ENCODE measurements at regions not wholly inside any gene's neighbourhood (a gene's known extent, or its start where the extent isn't known, plus 50 kb on each side); places are given as distances from the start of the nearest gene placed in this dataset.
A peak's percentile ranks its signal among the peaks of the same experiment; 100 is the strongest.

GRCh38 chr4:129561886-129562671, 466.1 kb downstream of the C4orf33 start:
- no peak for DNase-seq

DNA sequence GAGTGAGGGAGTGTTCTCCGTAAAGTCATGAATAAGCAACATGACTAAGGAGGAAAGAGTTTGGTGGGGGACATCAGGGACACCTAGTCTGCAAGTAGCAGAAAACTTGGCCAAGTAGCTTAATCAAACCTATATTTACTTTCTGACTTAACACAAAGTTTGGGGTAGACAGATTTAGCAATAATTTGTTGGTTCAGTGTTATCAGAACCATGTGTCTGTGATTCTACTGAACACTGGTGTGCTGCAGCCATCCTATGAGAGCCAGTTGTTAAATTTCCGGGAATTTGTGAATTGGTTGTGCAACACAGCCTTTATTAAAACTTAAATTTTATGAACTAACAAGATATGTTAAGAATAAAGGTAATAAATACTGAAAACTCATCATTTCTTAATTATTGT, 469.3 kb downstream of the C4orf33 start:
- no peak for DNase-seq

- DNase-seq = no peak
Observed at GRCh38 chr4:129570326-129570725, 474.4 kb downstream of the C4orf33 start.

- no peak for DNase-seq
Observed at GRCh38 chr4:129578336-129578735, 482.4 kb downstream of the C4orf33 start.

GRCh38 chr4:129581305-129581704, 485.4 kb downstream of the C4orf33 start:
- DNase-seq = no peak

DNA sequence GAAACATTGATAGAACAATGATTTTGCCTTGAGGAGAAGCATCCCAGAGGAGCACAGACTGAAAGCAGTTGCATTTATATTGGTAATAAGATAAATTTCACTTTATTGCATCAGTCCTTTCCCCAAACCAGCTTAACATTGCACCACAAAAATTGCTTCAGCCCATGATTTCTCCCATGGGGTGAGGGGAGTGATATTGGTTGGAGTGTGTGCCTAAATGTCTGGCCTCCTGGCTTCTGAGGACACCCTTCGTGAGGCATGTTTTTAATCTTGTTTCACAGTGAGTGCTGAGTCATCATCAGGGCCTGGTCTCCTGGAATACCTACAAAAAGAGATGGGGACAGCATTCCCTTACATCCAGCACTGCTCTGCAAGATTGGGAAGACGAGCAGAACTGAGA, 487.9 kb downstream of the C4orf33 start:
- DNase-seq = peak; percentile 20

GRCh38 chr4:129598582-129598981, 502.6 kb downstream of the C4orf33 start:
- DNase-seq = no peak

GRCh38 chr4:129600898-129601297, 504.9 kb downstream of the C4orf33 start:
- DNase-seq = no peak

DNA sequence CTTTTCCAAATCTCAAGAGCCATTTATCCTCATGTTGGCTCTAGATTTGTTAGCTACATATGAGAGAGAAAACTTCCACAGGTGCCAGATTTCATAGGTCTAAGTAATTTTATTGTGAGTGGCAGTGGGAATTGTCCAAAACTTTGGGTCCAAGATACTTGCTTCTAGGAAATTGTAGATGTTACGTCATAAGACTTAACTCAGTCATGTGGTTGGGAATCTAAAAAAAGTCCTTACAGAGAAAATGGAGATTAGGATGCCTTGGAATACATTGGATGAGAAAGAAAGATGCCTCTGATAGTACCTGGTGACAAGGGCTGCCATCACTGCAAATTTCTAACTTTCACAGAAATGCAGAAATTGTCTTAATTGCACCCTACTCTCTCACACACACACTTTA, 506.5 kb downstream of the C4orf33 start:
- no peak for DNase-seq

- peak; percentile 0 for DNase-seq
Observed at GRCh38 chr4:129603241-129603931, 507.4 kb downstream of the C4orf33 start.

DNA sequence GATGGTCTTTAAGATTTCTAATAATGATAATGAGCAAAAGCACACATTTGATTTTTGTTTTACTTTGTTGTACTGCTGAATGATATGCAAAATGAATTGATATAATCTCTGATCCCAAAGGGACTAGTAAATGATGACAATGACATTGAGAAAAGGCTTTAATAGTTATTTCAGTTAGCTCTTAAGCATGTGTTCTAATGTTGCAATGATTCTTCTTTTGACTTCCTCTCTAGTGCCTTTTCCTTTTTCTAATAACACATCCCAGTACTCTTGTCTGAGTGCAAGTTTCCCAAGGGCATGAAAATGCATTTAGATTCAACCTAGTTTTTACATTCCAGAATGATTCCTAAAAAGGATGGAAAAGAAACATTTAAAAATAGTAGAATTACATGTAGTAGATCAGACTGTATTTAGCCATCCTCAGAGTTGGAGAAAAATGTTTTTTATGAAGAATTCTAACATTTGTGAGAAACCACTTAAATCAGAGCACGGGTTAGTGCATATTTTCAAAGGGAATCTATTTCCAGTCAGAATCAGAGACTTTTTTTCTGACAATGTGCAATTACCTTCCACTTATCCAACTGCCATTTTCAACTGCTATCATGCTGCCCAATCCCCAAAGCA, 508.8 kb downstream of the C4orf33 start:
- no peak for DNase-seq

DNA sequence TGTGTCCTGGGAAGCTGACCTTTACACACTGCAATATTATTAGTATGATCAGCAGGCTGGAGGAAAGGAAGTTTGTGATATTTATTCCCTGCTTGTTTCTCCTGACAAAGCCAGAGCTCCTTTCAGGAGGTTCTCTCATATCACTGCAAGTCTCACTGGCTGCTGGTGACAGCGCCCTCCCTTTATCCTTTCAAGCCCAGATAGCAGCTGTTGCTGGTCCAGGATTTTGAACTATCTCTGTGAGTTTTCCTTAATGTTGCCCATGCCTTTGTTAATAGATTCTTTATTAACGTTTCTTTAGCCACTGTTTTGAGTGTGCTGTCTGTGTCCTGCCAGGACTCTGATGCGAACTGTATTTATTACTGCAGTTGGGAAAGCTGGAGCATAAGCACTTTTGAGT, 518.7 kb downstream of the C4orf33 start:
- DNase-seq = no peak

- DNase-seq = no peak
Observed at GRCh38 chr4:129622566-129622965, 526.6 kb downstream of the C4orf33 start.

DNA sequence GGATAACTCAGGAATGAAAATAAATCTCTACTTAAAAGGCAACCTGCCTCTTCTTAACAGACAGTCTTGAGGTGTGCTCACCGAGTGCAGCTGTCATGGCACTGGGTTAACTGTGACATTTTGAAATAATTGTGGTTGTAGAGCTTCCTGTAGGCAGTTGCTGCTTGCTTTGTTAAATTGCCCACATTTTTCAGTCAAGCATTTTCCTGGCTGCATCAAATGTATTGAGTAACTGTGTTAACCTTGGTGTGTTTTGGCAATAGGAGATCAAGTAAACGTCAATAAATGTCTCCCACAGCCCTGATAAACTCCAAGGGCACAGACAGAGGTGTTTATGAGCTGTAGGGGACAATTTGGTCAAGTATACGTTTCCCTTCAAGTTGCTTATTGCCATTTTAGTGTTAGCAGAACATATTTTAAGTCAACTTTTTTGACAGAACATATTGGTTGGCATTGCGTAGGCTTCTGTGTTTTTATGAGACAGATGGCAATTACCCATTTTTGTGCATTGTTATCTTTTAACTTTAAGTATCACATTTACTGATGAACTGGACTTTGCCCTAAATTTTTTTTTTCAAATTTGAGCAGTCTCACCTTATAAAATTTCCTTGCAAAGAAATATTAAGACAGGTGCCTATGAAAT, 527.4 kb downstream of the C4orf33 start:
- DNase-seq = no peak

DNA sequence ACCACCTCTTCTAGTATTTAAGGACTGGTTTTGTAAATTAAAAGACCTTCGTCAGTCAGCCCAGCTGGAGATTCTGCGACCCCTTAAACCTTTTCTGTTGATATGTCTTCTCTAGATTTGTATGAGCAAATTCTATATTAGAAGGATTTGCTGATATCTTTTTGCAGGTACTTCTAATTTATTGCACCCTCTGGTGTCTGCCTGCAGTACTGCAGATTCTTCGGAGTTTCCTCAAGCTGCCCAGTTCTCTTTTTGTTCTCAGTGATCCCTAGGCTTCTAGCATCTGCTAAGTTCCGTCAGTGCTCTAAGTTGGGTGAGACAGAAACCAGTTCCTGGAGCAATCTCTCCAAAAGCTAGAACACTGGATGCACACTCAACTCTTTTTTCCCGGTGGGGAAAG, 545.2 kb downstream of the C4orf33 start:
- DNase-seq = peak; percentile 65

- DNase-seq = no peak
Observed at GRCh38 chr4:129645461-129645860, 549.5 kb downstream of the C4orf33 start.

DNA sequence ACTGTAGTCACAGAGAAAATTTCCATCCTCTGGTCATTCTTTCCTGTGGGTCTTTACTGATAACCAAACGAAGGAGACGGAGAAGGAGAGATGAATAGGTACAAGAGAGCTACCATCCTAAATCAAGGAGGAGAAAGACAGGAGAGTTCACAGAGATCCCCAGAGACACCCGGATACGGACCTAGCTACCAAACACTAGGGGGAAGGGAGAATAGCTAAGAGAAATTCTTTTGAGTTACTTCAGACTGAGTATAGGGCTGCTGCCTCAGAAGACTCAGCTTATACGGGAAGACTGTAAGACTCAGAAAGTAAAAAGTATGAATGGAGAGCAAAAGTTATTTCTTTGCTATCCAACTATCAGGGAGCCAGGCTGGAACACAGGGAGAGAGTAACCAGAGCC, 572.1 kb downstream of the C4orf33 start:
- no peak for DNase-seq

- DNase-seq = no peak
Observed at GRCh38 chr4:129672941-129673340, 577.0 kb downstream of the C4orf33 start.

DNA sequence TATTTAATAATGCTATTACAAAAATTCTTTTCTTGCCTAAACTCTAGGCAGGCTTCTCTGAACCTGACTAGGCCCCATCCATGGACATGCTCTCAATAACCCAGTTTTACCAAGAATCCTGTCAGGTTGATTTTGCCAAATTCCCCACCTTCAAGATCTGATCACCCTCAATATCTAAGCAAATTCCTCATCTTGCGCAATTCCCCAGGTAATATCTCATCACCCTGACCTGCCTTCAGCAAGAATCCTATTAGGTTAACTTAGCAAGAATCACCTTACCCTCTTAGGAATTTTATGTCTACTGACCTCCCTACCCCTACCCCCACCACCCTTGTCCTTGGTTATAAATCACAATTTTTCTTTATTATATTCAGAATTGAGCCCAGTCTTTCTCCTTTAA, 579.1 kb downstream of the C4orf33 start:
- DNase-seq = no peak

GRCh38 chr4:129676934-129677333, 581.0 kb downstream of the C4orf33 start:
- no peak for DNase-seq

DNA sequence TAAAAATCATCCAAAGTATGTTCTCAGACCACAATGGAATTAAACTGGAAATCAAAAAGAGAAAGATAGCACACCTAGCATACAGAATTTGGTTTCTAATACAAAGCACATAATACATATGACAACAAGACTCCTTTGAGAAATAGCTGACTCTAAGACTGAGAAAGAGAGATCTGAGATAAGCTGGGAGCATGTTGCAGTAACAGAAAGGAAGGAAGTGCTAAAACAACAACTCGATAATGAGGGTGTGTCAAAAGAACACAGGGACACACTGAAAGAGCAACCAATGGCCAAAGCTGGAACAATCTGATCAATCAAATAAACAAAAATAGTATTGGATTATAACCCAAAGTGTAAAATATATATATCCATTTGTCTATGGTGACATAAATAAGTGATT, 586.6 kb downstream of the C4orf33 start:
- DNase-seq = no peak

GRCh38 chr4:129707949-129708348, 612.0 kb downstream of the C4orf33 start:
- no peak for DNase-seq

DNA sequence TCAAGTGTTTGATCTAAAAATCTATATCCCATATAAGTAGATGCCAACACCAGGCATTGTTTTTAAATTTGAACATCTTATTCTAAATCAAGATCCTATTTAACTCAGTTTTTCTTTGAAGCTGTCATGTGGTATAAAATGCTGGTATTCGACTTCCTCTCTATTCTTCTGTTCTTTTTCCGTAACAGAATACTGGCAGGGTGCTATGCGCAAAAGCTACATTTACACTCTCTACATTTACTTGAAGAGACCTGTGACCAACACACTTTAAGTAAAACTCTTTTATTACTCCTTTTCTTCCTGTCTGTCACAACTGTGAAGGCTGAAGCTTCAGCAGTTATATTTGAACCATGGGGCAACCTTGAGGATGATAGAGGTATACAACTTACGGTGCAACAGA, 612.8 kb downstream of the C4orf33 start:
- DNase-seq = no peak

GRCh38 chr4:129738175-129738574, 642.2 kb downstream of the C4orf33 start:
- no peak for DNase-seq

Data from inflammatory macrophage treated with lipopolysaccharide for 4 hours (primary cell).